CD4-positive, alpha-beta T cell treated with Interleukin-12 subunit alpha and Interleukin-12 subunit beta, for 1 hour (primary cell): ENCODE measurements at regions not wholly inside any gene's neighbourhood (a gene's known extent, or its start where the extent isn't known, plus 50 kb on each side); places are given as distances from the start of the nearest gene placed in this dataset.
"Not testable (repeated sequence)": the region's sequence is repeated elsewhere in the genome, so short reads cannot be mapped to it uniquely, and the experiment has no call there.

Source experiments
- DNase-seq: peaks from one replicate; pipeline ENCODE4 v3.0.0-alpha.2; 2020

DNA sequence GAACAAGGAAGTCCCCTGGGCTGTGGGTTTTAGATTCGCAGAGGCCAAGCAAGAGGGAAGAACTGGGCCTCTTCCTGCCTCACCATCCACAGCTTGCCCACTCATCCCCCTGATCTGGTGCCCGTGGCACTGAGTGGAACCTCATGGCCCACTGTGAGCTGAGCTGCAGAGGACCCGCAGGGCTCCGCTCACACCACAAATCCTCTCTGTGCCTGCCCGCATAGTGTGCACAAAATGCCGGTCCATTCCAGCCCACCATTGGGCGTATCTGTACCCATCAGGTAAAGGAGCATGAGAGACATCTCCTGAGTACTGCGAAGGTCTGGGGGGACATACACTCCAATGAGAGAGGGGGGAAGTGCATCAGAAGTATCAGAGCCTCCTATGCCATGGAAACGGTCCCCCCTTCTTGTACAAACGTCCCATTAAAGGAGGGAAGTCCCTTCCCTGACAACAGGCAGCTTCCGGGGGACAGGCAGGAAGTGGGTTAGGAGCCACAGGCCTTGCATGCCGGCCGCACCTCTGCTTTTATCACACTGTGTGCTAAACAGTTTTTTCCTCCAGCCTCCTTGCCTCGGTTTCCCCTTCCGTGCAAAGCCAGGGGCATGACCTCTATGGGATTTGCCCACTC, 309.4 kb upstream of the DIO3 start:
- DNase-seq = no peak

DNA sequence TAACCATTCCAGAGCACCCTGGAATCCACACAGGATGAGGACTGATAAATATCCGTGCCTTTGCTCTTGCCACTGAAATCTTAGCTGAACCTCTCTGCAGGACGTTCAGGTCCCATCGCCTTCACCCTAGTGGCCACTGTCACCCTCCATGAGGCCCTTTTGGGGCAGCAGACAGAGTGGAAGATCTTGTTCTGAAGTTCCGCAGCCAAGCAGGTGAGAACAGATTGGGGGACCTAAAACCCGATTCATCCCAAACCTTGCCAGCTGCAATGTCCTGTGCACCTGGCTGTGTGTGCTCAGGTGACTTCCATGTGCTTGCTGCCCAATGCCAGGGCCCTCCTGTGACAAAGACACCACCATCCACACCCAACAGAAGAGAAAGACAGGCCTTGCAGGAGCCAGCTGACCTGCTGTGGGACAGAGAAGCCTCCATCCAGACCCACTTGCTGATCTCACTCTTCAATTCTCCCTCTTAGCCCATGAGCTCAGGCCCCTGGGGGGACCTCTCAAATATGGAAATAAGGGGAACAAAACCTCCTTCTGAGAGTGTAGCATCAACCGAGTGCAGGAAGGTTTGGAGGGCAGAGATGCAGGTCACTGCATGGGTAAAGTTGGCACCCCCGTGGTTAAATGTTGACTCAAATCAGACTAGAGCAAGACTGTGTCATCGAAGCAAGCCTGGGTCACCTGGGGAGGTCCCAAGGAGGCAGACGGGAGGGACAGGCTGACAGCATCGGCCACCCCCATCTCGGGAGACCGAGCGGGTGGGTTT, 308.7 kb upstream of the DIO3 start:
- DNase-seq = no peak

DNA sequence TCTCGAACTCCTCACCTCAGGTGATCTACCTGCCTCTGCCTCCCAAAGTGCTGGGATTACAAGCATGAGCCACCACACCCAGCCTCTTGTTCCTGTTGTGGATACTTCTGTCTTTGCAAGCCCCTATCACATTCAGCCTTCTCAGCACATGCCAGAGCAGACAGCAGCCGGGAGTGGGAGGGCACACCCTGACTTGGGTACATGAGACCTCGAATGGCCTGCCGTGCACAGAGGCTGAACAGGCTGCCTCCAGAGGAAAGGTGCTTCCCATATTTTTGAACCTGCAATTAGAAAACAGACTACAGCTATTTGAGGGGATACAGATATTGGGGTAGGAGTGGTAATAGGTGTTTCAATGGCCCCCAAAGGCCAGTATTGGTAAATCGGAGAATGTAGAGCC, 307.3 kb upstream of the DIO3 start:
- no peak for DNase-seq

DNA sequence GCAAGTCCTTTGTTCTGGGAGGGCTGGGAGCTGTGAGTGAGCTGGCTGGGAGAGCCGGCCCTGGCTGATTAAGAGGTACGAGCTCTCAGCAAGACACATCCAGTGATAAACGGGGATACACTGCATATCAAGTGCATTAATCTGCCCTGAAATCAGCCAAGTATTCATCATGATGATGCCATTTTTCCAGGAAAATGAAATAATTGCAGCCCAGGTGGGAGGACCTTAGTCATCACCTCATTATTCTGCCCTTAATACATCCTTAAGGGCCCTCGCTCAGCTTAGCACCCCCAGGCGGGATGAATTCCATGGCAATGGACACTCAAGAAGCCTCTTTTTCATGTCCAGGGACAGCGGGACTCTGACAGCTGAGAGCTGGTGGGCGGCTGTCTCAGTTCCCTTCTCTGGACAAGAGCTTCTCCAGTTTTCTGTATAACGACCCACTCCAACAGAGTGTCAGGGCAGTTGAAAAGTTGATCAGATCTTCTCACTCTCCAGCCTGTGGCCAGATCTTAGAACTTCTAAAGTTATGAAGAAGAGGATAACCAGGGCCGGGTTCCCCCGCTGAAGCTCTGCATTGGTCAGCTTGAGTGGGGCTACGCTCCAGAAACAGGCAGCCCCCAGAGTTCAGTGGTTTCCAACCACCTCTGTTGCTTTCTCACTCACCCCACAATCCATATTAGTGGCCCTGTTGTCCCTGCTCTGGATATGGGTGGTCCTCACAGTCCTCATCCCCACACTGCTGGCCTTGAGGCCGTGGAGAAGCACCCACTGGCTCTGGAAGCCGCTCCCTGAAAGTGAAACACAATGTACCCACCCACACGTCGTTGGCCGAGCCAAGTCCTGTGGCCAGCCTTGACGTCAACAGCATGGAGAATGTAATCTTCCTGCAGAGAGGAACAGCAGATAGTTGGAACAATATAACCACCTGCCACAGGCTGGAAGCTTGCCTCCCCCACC, 306.2 kb upstream of the DIO3 start:
- no peak for DNase-seq

- no peak for DNase-seq
These were observed 305.6 kb upstream of the DIO3 start for GRCh38 chr14:101255765-101256125.

- no peak for DNase-seq
These were observed 305.0 kb upstream of the DIO3 start for GRCh38 chr14:101256266-101256665.

DNA sequence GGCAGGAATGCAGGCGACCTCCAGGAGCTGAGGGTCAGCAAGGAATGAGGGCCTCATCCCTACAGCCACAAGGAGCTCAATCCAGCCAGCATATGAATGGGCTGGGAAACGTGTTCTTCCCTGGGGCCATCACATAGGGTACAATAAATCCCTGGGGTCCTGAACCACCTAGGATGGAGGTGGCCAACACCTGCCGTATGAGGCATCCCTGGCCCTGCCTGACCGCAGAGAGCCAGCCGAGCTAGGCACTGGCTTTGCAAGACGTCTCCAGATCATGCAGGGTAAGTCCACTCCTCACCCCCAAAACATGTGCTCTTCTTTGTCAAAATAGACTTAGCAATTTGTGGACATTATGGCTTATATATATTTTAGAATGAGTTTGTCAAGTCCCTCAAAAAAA, 303.7 kb upstream of the DIO3 start:
- DNase-seq = no peak

DNA sequence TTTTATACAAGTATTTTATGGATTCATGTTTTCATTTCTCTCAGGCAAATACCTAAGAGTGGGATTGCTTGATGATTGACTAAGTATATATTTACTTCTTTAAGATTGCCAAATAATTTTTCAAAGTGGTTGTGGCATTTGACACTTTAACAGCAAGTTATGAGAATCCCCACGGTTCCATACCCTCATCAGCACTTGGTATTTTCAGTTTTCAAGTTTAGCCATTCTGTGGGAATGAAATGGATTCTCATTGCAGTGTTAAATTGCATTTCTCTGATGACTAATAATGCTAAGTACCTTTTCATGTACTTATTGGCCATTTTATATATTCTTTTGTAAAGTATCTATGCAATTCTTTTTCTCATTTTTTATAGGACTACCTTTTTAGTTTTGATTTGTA, 301.5 kb upstream of the DIO3 start:
- no peak for DNase-seq

DNA sequence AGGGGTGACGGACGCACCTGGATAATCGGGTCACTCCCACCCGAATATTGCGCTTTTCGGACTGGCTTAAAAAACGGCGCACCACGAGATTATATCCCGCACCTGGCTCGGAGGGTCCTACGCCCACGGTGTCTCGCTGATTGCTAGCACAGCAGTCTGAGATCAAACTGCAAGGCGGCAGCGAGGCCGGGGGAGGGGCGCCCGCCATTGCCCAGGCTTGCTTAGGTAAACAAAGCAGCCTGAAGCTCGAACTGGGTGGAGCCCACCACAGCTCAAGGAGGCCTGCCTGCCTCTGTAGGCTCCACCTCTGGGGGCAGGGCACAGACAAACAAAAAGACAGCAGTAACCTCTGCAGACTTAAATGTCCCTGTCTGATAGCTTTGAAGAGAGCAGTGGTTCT, 294.9 kb upstream of the DIO3 start:
- DNase-seq = not testable (repeated sequence)

DNA sequence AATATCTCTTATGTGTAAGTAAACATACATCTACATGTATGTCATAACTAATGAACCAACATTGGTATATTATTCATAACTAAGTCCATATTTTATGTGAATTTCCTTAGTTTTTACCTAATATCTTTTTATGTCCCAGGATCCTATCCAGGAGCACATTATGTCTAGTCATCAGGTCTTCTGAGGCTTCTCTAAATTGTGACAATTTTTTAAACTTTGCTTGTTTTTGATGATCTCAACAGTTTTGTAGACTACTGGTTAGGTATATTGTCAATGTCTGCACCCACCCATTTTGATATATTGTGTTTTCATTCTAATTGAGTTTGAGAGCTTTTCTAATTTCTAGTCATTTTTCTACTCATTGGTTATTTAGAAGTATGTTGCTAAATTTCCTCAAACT, 288.2 kb upstream of the DIO3 start:
- no peak for DNase-seq

- no peak for DNase-seq
These were observed 284.8 kb upstream of the DIO3 start for GRCh38 chr14:101276309-101277091.

- no peak for DNase-seq
These were observed 278.9 kb upstream of the DIO3 start for GRCh38 chr14:101282418-101282817.

DNA sequence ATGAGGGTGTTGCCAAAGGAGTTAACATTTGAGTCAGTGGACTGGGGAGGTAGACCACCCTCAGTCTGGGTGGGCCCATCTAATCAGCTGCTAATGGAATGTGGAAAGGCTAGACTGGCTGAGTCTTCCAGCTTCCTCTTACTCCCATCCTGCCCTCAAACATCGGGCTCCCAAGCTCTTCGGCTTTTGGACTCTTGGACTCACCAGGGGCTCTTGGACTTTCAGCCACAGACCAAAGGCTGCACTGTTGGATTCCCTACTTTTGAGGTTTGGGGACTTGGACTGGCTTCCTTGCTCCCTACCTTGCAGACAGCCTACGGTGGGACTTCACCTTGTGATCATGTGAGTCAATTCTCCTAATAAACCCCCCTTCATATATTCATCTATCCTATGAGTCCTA, 276.6 kb upstream of the DIO3 start:
- DNase-seq = no peak

DNA sequence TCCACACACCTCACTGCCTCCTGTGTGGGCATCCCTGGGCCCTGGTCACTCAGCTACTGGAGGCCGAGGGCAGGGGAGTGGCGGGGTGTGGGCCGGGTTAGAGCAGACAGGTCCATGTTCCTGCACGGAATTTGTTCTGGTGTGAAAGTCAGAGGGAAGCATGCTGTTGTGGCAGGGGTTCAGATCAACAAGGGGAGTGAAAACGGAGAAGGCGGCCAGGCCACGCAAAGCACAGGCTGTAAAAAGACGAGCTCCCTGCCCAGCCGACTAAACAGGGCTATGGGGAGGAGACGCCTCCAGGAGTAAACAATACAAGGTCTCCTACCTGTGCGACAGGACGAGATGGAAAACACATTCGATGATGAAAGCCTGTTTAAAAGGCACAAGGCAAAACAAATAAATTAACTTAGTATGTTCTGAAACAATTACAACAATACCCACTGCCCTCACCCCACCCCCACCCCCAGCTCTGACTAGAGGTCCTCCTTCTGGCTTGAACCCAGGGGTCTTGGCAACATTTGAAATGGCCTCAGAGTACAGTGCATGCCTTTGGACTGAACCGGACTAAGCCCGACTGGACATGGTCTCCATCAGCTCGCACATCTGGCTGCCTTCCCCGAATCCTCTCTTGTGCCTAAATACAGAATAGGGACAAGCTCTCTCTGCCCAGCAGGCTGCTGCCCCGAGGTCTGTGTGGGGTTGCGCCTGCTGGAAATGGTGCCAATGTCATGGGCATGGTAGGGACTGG, 274.9 kb upstream of the DIO3 start:
- no peak for DNase-seq

GRCh38 chr14:101288436-101289229, 272.7 kb upstream of the DIO3 start:
- no peak for DNase-seq

GRCh38 chr14:101289230-101289690, 272.0 kb upstream of the DIO3 start:
- DNase-seq = no peak

- no peak for DNase-seq
These were observed 271.4 kb upstream of the DIO3 start for GRCh38 chr14:101289911-101290310.

GRCh38 chr14:101290611-101291010, 270.7 kb upstream of the DIO3 start:
- DNase-seq = no peak

DNA sequence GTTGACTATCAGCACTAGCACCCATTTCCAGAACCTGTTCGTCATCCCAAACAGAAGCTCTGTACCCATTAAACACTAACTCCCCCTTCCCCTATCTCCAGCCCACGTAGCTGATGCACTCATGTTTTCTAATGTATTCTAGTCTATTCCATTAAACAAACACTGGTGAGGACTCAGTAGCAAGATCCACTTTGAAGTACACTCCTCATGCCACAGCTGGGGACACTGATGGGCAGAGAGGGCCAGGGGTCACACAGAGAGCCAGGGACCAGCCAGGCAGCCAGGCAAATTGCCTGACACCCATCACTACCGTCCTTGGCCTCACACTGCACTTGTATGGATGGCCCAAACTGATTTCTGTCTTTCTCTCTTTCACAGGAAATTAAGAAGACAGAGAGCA, 269.9 kb upstream of the DIO3 start:
- no peak for DNase-seq

GRCh38 chr14:101292448-101292847, 268.8 kb upstream of the DIO3 start:
- DNase-seq = no peak

- no peak for DNase-seq
These were observed 267.7 kb upstream of the DIO3 start for GRCh38 chr14:101293605-101294004.
